ENCODE measurements at regions not wholly inside any gene's neighbourhood (a gene's known extent, or its start where the extent isn't known, plus 50 kb on each side); places are given as distances from the start of the nearest gene placed in this dataset.

GRCh38 chr1:199057322-199057721 lies 418.5 kb downstream of the PTPRC start:
- no peak for DNase-seq

- no peak for DNase-seq
Measured at GRCh38 chr1:199058281-199058680, 419.4 kb downstream of the PTPRC start.

GRCh38 chr1:199064971-199065370 lies 426.1 kb downstream of the PTPRC start:
- no peak for DNase-seq

- DNase-seq: no peak
Measured at GRCh38 chr1:199067483-199067882, 428.6 kb downstream of the PTPRC start.

GRCh38 chr1:199071080-199071479 lies 432.2 kb downstream of the PTPRC start:
- DNase-seq: no peak

- DNase-seq: no peak
Measured at GRCh38 chr1:199073166-199073565, 434.3 kb downstream of the PTPRC start.

GRCh38 chr1:199075792-199076191 lies 437.0 kb downstream of the PTPRC start:
- no peak for DNase-seq

- no peak for DNase-seq
Measured at GRCh38 chr1:199079994-199080393, 441.2 kb downstream of the PTPRC start.

- no peak for DNase-seq
Measured at GRCh38 chr1:199081739-199082138, 442.9 kb downstream of the PTPRC start.

- DNase-seq: no peak
Measured at GRCh38 chr1:199082778-199083389, 444.0 kb downstream of the PTPRC start.

GRCh38 chr1:199083680-199084079 lies 444.8 kb downstream of the PTPRC start:
- DNase-seq: no peak

- DNase-seq: peak; percentile 47
Measured at GRCh38 chr1:199084293-199084692, 445.5 kb downstream of the PTPRC start.

- no peak for DNase-seq
Measured at GRCh38 chr1:199085903-199086302, 447.1 kb downstream of the PTPRC start.

GRCh38 chr1:199087144-199087543 lies 448.3 kb downstream of the PTPRC start:
- DNase-seq: no peak

- DNase-seq: peak; percentile 72
Measured at GRCh38 chr1:199089393-199090122, 450.7 kb downstream of the PTPRC start.

GRCh38 chr1:199095628-199096027 lies 456.8 kb downstream of the PTPRC start:
- peak; percentile 96 for DNase-seq

- no peak for DNase-seq
Measured at GRCh38 chr1:199096591-199096990, 457.8 kb downstream of the PTPRC start.

- no peak for DNase-seq
Measured at GRCh38 chr1:199098468-199098867, 459.6 kb downstream of the PTPRC start.

- no peak for DNase-seq
Measured at GRCh38 chr1:199101139-199101538, 462.3 kb downstream of the PTPRC start.

GRCh38 chr1:199101635-199102034 lies 462.8 kb downstream of the PTPRC start:
- no peak for DNase-seq

GRCh38 chr1:199102239-199102638 lies 463.4 kb downstream of the PTPRC start:
- DNase-seq: no peak

- DNase-seq: no peak
Measured at GRCh38 chr1:199109160-199109559, 470.3 kb downstream of the PTPRC start.

GRCh38 chr1:199112365-199112764 lies 473.5 kb downstream of the PTPRC start:
- no peak for DNase-seq

- DNase-seq: peak; percentile 24
Measured at GRCh38 chr1:199113265-199113869, 474.5 kb downstream of the PTPRC start.
